ENCODE measurements at regions not wholly inside any gene's neighbourhood (a gene's known extent, or its start where the extent isn't known, plus 50 kb on each side); places are given as distances from the start of the nearest gene placed in this dataset.
A peak's percentile ranks its signal among the peaks of the same experiment; 100 is the strongest.

DNA sequence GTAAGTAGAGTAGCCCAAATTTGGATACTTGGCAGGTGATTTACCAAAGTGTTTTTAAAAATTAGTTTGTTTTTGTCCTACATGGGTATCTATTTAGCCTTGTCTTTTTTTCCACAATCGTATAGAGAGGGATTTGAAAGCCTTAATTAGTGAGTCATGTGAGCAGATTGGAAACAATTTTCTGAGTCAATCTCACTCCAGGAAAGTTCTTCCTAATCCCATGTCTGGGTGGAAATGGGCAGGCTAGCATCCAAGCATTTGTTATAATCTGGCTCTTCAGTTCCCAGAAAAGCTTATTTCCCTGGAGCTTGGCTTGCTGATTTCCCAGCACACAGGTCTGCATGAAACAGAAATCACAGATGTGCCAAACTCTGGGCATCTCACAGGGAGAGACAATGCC is 426.9 kb upstream of the BOD1L1 start:
- no peak for DNase-seq

DNA sequence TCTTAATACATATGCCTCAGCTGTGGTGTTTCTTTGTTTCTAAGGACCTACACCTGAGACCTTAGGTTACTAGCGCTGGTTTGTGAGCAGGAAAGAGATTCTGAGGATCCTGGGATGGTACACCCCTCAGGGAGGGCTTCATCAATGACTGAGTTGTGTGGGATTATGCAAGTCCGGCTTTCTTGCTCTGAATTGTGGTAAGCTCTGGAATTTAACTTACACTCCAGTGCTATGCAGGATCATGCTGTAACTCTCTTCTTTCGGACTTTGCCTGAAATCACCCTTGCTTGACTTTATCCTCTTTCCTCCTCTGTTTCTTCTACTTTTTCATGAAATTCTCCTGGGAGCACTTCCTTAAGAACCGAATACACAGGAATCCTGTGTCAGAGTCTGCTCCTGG is 431.5 kb upstream of the BOD1L1 start:
- DNase-seq: no peak

DNA sequence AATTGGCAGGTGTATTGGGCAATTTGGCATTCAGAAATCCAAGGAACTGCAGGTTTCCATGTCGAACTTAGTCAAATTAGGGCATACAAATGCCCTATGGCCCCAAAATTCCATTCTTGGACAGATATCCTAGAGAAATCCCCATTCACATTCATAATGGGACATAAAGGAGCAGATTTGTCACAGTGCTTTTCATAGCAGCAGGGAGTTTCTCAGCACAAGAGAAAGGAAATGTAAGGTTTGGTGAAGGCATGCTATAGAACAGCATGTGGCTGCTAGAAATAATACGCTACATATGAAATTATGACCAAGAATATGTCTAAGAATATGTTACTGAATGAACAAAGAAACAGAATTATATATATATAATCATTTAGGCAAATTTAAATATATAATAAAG is 437.5 kb upstream of the BOD1L1 start:
- DNase-seq: no peak

DNA sequence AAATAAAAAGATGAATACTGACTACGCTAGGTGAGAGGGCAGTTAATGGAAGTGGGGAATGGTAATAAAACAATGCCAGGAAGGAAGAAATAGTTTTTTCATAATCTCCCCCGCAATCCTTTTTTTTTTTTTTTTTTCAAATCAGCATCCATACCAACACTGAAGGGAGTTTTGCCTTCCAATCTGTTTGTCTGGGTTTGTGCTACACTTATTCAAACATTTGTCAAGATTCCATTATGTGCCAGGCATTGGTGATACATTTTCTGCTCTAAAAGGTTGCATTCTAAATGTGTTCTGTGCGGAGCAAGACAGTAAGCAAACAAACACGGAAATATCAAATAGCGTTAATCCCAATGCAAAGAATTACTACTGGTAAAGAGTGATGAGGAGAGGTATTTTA is 437.9 kb upstream of the BOD1L1 start:
- no peak for DNase-seq

DNA sequence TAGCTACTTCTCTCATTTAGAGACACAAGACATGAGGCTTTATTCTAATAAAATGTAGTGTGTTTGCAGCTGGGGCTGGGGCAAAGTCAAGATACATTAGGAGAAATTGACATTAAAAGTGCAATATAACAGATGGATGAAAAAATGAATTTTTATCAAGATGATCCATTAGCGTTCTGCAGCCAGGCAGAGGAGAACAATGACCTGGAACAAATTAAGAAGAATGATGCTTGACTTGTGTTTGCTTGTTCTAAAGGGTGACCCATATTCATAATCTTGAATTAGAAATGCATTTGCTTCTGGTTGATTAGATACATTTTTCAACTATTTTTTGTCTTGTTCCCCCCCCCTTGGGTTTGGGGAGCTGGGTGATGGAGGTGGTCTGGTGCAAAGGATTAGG is 439.5 kb upstream of the BOD1L1 start:
- DNase-seq: no peak

DNA sequence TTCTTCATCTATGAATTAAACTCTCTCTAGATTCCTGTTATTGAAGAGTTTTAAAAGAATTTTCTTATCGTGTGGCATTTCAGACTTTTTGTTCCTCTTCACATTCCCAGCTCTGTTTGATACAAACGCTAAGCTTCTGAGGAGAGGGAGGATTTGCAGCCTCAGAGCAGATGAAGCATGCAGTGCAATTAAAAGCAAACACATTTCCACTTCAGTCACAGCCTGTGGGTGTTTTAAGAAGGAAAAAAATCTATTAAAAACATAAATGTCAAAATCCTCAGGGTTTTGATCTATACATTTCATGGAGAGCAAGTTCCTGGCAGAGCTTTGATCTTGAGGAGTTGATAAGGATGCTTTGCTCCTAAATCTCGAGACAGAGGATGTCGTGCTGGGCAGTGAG is 442.4 kb upstream of the BOD1L1 start:
- DNase-seq: no peak

DNA sequence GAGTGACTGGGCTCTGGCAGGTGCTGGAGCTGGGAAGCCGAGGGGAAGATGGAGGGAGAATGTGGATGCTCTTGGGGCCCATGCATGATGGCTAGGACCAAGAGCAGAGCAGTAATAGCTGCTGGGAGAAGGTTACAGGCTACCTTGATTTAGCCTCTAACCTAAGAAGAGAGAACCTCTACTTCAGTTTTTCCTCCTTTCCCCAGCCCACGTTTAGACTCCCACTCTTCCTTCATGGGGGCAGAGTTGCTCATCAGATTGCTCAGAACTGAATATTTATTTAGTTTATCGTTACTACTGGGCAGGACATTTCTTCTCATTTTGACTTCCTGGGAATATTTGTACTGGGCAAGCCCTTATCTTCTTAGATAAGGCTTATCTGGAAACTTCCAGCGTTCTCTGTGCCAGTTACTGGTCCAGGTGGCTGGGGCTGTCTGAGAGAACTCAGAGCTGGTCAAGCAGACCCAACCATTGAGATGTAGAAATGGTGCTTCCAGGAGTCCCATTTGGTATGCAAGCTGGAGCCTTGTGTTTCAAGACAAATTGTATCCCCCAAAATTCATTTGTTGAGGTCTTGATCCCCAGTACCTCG is 442.9 kb upstream of the BOD1L1 start:
- no peak for DNase-seq

DNA sequence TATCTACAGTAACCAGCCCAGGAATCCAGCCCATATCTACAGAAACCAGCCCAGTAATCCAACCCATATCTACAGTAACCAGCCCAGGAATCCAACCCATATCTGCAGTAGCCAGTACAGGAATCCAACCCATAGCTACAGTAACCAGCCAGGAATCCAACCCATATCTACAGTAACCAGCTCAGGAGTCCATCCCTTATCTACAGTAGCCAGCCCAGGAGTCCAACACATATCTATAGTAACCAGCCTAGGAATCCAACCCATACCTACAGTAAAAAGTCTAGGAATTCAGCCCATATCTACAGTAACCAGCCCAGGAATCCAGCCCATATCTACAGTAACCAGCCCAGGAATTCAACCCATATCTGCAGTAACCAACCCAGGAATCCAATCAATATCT is 445.0 kb upstream of the BOD1L1 start:
- DNase-seq: no peak

DNA sequence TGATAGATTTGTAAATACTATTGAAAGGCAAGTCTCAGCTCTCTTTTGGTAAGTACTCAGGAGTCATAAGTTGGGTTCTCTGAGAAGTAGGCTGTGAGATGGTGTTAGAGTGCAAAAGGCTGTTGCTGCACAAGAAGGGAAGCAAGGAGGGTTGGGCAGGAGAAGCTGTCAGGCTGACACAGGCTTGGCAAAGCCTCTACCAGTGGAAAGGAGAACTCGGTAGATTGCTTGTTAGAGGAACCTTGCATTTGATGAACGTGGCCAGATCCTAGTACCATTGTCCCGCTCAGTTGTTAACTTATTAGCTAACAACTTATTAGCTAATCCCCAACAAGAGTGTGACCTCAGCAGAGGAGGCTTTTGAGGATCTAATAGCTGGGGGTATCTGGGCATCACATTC is 449.3 kb upstream of the BOD1L1 start:
- peak; percentile 27 to 56 (median 48) for DNase-seq

DNA sequence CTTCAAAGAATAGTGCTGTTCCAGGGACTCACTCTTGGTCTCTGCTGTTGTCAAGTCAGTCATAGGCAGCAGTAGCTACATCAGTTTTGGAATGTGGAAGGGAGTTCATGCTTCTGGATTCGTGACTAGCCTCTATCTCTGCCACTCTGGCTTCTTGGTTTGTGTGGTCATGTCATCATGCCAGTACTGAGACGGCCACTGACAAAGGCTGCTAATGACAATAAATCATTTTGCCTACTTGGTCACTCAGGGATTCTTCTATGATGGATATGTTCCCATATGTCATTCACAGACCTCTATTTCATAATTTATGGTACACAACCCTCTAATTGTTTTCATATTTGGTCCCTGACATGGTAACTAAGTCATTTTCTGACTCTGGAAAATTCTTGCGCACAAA is 450.8 kb upstream of the BOD1L1 start:
- no peak for DNase-seq

DNA sequence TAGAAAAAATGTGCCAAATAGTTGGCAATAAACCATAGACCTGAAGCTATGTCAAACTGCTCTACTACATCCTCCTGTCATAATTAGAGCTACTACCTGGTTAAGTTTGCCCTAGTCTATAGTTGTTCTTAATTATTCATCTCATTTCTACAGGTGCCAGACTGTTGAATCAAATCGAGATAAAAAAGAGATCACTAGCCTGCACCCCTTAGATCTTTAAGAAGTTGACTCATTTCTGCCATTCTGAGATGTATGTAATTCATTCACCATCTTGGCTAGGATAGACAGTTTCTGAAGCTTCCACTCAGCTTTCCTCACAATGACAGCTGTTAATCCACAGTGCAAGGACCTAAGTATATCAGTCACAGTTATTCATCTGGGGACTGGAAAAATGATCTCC is 452.1 kb upstream of the BOD1L1 start:
- DNase-seq: no peak

DNA sequence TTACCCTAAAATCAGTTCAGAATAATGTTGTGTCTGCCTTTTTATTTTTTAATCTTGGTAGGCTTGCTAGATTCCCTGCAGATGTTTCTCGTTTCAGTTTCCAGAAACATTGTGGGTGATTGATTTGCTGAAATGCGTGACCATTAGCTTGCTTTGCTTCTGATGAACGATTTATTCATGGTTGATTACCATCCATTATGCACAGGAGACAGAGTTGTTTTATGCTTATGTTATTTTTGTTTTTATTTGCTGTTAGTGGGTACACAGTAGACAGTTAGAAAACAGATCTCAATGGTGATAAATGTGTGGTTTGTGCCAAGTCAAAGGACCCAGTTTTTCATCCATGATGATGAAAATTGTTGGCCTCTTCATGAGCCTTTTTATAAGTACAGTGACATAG is 455.6 kb upstream of the BOD1L1 start:
- no peak for DNase-seq

DNA sequence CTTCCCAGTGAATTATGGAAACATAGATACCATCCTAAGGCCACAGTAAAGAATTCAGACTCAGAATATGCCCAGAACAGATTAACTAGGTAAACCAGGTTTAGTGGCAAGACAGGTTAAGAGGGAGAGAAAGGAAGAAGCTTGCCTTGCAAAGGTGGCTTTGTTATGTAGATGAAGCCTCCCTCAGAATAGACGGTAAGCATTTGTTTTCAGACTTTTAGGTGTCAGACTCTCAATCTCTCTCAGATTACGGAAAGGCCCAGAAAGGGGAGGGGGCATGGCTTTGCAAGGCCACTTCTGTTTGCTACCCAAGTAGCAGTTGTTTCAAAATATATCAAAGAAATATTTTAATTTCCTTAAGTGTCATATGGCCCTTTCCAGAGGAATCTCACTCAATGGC is 457.1 kb upstream of the BOD1L1 start:
- no peak for DNase-seq

DNA sequence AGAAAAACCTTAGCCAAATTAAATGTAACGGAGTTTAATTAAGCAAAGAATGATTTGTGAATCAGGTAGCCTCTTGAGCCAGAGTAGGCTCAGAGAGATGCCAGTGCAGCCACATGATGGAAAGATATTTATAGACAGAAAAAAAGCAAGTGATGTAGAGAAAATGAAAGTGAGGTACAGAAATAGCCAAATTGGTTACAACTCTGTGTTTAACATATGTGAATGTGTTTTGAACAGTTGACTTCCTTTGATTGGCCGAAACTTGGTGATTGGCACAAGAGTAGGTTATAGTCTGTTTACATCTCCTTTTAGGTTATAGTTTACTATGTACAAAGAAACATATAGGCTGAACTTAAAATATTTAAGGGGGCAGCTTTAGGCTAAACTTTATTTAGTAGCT is 459.9 kb upstream of the BOD1L1 start:
- DNase-seq: no peak

DNA sequence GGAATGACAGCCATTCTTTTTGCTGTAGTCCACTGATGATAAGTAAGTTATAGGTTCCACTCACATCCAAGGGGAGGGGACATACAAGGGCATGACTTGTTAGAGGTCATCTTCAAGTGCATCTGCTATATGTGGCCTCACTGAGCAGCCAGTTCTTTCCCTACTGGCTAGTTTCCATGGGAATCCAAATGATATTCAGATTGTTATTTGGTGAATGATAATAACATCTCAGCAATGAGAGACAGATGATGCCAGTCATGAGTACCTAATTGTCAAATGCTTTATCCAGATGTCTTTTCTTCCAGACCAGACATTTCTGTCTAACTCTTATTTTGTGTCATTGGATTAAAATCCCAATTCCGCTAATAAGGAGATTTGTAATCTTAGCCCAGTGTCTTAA is 460.4 kb upstream of the BOD1L1 start:
- DNase-seq: no peak

DNA sequence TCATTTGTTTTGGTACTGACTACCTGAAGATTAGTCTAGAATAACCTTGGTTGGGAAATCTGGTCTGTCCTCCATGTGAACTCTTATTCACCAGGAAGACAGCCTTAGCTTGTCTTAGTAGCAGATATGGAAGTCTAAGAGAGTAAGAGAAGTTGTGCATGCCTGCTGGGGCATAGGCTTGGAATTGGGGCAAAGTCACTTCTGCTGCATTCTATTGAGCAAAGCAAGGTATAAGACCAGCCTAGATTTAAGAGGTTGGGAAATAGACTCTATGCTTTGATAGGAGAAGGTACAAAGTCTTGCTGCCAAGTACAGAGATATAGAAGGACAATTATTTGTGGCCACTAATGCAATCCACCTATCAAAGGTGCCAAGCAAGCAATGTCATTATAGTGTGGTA is 464.0 kb upstream of the BOD1L1 start:
- no peak for DNase-seq

DNA sequence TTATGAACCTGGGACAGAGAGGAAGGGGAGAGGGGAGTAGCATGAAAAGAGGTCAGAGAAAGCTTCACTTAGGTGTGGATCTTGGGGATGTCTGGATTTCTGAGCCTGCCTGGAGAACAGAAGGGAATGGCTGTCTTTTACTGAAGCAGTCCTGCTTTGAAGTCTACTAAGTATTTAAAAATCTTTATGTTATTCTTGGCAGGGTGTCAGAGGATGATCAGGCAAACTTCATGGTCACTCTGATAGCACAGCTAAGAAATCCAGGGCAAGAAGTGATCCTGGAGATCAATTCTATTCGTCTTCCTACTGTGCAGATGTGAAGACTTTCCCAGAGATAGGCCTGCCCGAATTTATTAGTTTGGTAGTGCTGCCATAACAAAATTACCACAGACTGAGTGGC is 464.4 kb upstream of the BOD1L1 start:
- DNase-seq: no peak

DNA sequence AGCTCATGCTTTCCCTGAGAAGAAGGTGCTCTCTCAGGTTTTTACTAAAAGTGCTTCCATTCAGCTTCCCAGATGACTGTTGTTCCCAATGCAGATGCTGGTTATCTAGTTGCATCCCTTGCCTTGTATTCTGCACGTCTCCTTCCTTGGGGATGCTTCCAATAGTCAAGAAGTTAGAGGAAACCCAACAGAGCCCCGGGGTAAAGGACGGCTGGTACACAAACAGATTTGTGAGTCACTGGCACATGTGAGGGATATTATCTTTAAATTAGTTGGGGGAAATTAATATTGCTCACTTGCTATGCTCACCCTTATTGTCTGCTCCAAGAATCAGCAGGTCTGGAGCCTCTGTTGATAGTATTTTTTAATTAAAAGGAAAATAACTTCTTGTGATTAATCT is 465.2 kb upstream of the BOD1L1 start:
- no peak for DNase-seq

DNA sequence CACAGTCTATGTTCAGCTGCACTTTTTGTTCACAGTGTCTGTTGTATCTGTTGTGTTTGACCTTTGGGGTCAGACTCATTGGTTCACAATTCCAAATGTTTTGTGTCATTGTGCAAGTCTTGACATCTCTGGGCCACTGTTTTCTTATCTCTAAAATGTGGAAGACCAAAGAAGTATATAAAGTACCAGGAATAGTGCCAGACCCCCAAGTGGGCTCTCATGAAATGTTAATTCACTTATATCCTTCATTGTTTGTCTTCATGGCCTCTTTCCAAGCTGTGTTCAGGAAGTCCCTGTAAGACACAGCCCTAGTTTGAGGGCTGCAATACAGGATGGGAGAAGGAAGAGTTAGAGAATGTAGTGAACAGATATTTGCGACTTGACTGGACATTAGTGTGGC is 468.3 kb upstream of the BOD1L1 start:
- DNase-seq: no peak

DNA sequence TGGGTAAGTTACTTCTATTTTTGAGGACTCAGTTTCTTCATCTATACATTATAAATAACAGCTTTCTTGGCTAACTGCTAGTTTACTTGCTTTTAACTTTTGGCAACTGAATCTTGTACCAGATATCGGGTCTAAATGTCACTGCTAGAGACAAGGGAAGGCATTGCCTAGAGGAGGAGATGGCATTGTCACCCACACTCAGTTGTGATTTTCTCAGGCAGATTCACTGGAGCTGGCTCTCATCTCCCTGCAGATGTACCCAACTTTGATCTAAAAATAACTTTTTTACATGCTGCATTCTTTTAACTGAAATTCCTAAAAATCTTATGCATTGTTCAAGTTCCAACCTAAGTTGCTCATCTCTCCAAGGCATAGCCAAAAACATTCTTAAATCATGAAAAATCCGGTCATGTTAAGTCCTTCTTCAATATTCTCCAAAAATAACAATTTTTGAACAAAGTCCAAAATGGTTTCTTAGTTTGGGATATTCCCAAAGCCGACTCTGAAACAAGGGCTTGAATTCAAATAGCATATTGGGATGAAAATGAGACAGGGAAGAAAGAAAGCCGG is 469.0 kb upstream of the BOD1L1 start:
- no peak for DNase-seq

DNA sequence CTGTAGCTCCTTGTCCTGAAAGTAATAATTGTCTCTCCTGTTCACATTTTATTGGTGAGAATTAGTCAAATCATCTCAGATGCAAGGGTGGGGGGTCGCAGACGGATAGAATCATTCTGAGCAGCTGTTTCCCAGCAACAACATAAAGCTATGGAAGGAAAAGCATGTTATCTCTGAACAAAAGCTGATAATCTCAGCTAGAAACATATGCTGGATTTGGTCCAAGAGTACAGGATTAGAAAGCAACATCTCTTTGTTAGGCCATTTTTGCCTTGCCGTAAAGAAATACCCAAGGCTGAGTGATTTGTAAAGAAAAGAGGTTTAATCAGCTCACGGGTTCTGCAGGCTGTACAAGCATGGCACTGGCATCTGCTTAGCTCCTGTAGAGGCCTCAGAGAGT is 472.8 kb upstream of the BOD1L1 start:
- DNase-seq: no peak

DNA sequence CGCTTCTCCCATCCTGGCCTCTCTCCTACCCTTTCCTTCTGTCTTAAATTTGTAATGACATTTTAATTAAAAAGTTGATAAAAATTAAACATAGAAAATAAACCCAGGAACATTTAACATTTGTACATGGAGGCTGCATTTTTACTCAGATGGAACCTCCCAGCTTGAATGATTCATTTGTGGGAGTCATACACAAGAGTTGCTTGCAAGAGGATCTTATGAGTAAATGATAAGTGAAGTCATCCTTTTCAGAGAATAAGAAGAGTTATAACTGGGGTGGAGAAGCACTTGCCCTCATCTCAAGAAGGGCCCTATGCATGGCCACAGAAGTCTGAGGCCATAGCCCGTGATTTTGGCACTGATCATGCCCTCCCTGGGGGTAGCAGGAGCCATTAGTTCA is 482.9 kb upstream of the BOD1L1 start:
- peak; percentile 15 to 64 (median 44) for DNase-seq

DNA sequence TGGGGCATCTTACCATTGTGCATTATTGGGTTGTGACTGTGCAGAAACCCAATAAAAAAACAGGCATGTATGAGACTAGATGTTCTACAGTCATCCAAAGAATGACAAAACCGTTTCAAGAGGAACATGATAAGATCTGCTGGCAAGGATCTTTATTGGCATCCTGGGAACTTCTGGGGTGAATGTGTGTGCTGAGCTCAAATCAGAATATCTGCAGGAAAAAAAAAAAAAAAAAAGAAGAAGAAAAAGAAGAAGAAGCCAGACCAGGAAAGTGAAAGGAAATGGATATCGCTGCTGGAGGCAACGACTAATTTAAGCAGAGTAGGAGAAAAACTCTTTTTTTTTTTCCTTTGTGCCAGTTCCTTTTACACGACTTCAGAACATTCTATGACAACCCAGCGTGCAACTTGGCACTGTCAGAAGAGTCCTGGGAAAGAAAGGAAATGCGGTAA is 484.2 kb upstream of the BOD1L1 start:
- peak; percentile 23 to 57 (median 43) for DNase-seq

DNA sequence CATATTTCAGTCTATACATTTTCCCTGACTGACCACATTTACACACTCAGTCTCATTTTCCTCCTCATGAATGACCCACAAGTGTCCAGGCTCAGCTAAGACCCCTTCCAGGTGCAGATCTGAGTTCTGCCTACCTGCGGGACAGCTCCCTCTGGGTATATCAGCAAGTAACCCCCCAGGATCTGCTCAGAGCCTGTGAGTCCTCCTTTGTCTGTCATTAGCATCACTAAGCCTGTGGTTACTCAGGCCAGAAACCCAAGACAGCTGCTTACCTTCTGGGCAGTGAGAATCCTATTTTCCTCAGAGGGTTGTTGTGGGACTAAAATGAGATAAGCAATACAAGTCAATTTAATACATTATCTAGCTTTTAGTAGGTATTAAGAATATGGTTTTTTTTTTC is 487.6 kb upstream of the BOD1L1 start:
- DNase-seq: no peak

DNA sequence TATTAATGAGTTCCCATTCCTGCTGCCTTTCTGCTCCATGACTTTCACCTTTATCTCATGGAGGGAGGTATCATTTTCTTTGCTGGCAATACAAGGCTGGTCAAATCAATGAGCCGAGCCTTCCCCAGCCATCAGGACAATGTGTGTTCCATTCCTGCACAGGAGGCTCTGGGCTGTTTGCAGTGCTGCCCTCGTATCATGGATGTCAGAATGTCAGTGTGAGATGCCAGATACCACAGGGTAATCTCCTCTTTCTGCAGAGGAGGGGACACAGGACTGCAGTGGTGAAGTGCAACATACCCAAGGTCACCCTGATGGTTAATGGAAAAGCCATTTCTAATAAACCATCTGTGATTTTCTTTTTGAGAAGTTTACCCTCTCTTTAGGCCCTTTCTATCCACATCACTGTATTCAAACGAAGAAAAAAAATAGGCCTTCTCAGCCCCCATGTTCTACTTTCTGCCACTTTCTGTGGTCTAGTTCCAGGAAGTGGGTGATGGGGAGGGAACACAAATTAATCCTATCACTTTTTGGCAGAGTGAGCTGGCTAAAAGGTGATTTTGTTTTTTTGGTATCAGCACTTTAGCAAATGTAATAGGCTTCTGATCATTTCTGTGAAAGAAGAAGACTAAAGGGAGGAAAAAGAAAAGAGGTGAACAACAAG is 490.2 kb upstream of the BOD1L1 start:
- DNase-seq: no peak

Data from suppressor macrophage (primary cell).